ENCODE measurements at regions not wholly inside any gene's neighbourhood (a gene's known extent, or its start where the extent isn't known, plus 50 kb on each side); places are given as distances from the start of the nearest gene placed in this dataset.
A peak's percentile ranks its signal among the peaks of the same experiment; 100 is the strongest.

DNA sequence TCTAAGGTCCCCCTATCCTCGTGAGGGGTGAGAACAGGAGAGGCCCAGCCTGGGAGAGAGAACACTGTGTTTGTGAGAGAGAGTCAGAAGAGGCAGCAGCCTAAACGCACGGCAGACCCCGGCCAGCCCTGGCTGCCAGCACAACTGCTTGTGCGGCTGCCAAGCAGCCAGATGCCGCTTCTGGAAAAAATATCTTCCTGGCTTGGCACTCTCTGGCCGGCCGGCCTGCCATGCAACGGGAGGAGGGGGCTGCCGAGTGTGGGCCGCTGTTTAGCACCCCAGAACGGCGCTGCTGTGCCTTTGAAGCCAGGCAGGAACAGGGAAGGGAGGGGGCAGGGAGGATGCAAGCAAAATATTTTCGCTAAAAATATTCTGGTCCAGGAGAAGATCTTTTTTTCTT lies 105.0 kb downstream of the FGF18 start:
- Histone ChIP-seq H3K27ac (peak overlapping the region in 1 of 2 donors; percentile 57), H3K36me3 (no peaks in the 10 kb centered on the region), H3K4me1 (ENCODE audit: insufficient read depth) (peaks cover 14% of the 10 kb centered on the region), H3K9me3 (no peaks in the 10 kb centered on the region), H3K4me3 (no peak overlapping the region), H3K27me3 (no peaks in the 10 kb centered on the region)
- intact Hi-C loops (cut with DNase I) = no loop called here
- 2 to 4% (median 2%) methylated on average over 14 of the region's 14 CpGs for WGBS, 3 donors
- peak in 4 of 5 donors; percentile 48 to 70 (median 56) for DNase-seq
- TF ChIP-seq EP300 (IDR thresholded peaks at IDR 0.05) = no peak
- TF ChIP-seq, protein P1, sequence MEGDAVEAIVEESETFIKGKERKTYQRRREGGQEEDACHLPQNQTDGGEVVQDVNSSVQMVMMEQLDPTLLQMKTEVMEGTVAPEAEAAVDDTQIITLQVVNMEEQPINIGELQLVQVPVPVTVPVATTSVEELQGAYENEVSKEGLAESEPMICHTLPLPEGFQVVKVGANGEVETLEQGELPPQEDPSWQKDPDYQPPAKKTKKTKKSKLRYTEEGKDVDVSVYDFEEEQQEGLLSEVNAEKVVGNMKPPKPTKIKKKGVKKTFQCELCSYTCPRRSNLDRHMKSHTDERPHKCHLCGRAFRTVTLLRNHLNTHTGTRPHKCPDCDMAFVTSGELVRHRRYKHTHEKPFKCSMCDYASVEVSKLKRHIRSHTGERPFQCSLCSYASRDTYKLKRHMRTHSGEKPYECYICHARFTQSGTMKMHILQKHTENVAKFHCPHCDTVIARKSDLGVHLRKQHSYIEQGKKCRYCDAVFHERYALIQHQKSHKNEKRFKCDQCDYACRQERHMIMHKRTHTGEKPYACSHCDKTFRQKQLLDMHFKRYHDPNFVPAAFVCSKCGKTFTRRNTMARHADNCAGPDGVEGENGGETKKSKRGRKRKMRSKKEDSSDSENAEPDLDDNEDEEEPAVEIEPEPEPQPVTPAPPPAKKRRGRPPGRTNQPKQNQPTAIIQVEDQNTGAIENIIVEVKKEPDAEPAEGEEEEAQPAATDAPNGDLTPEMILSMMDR (IDR thresholded peaks at IDR 0.05) = no peak
- TF ChIP-seq POLR2A (IDR thresholded peaks at IDR 0.05) = no peak

GRCh38 chr5:171525085-171525484 lies 105.6 kb downstream of the FGF18 start:
- H3K36me3 ChIP-seq = no peaks in the 10 kb centered on the region
- H3K4me1 ChIP-seq (ENCODE audit: insufficient read depth) = peaks cover 14% of the 10 kb centered on the region
- H3K27me3 ChIP-seq = no peaks in the 10 kb centered on the region
- no peak for TF ChIP-seq POLR2A (IDR thresholded peaks at IDR 0.05)
- no peak for TF ChIP-seq EP300 (IDR thresholded peaks at IDR 0.05)
- TF ChIP-seq, protein P1 (IDR thresholded peaks at IDR 0.05) = no peak
- H3K27ac ChIP-seq = peak overlapping the region in 1 of 2 donors; percentile 57
- H3K9me3 ChIP-seq = no peaks in the 10 kb centered on the region
- intact Hi-C loops (cut with DNase I) = no loop called here
- WGBS, 3 donors = 36 to 43% (median 37%) methylated on average over 4 of the region's 4 CpGs
- peak in 1 of 5 donors; percentile 43 for DNase-seq
- H3K4me3 ChIP-seq = no peak overlapping the region

DNA sequence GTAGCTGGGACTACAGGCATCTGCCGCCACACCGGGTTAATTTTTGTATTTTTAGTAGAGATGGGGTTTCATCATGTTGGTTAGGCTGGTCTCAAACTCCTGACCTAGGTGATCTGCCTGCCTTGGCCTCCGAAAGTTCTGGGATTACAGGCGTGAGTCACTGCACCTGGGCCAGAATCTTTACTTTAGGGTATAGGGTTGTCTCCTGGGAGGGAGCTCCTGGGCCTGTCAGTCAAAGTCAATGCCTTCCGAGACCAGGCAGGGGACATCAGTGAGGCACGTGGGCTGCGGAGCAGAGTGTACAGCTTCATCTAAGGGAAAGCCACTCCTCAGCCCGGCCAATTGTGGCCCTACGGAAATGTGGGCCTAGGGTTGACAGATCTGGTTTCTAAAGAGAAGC lies 108.6 kb downstream of the FGF18 start:
- no peaks in the 10 kb centered on the region for H3K9me3 ChIP-seq
- no peak for TF ChIP-seq EP300 (IDR thresholded peaks at IDR 0.05)
- H3K27ac ChIP-seq = no peak overlapping the region
- H3K36me3 ChIP-seq = no peaks in the 10 kb centered on the region
- H3K27me3 ChIP-seq = no peaks in the 10 kb centered on the region
- WGBS, 3 donors = 86 to 96% (median 92%) methylated on average over 9 of the region's 9 CpGs
- H3K4me1 ChIP-seq (ENCODE audit: insufficient read depth) = peaks cover 5% of the 10 kb centered on the region
- intact Hi-C loops (cut with DNase I) = no loop called here
- no peak for DNase-seq
- no peak overlapping the region for H3K4me3 ChIP-seq

DNA sequence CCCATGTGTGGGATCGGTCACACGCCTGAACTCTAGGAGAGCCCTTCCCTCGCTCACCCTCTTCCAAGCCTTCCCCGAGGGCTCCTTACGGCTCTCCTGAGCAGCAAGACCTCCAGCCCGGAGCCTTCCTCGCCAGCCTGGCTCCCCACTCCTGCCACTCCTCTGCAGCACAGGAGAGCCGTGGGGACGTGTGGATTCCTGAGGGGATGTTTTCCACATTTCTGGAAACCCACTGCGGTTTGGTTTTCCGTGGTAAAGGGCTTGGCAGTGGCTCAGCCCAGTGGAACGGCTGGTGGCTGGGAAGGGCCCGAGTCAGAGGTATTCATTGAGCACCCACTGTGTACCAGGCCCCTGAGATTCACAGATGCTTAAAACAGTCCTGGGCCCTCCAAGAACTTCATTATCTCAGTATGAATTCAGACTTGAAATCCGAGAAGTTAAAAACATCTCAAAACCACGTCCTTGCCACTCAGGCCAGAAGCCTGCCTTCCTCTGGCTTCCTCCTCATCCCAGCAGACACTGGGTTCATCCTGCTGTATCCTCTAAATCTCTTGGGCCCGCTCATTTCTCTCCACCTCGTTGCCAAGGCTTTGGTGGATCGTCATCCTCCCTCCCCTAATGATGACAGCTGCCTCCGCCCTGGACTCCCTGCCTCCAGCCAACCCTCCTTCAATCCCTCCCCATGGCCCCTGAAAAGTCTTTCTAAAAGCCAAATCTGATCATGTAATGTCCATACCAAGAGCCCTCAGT lies 109.6 kb downstream of the FGF18 start:
- 81 to 83% (median 82%) methylated on average over 19 of the region's 19 CpGs for WGBS, 3 donors
- no peak for DNase-seq
- no peaks in the 10 kb centered on the region for H3K36me3 ChIP-seq
- no peak overlapping the region for H3K27ac ChIP-seq
- peaks cover 5% of the 10 kb centered on the region for H3K4me1 ChIP-seq (ENCODE audit: insufficient read depth)
- H3K27me3 ChIP-seq = no peaks in the 10 kb centered on the region
- TF ChIP-seq EP300 (IDR thresholded peaks at IDR 0.05) = no peak
- TF ChIP-seq POLR2A (IDR thresholded peaks at IDR 0.05) = no peak
- TF ChIP-seq, protein P1 (IDR thresholded peaks at IDR 0.05) = no peak
- no peak overlapping the region for H3K4me3 ChIP-seq
- intact Hi-C loops (cut with DNase I) = no loop called here
- no peaks in the 10 kb centered on the region for H3K9me3 ChIP-seq

GRCh38 chr5:171531638-171532037 lies 112.2 kb downstream of the FGF18 start:
- Histone ChIP-seq H3K4me1 (ENCODE audit: insufficient read depth) (no peaks in the 10 kb centered on the region), H3K4me3 (no peak overlapping the region), H3K36me3 (no peaks in the 10 kb centered on the region), H3K27me3 (no peaks in the 10 kb centered on the region), H3K27ac (no peak overlapping the region), H3K9me3 (no peaks in the 10 kb centered on the region)
- no peak for TF ChIP-seq POLR2A (IDR thresholded peaks at IDR 0.05)
- TF ChIP-seq, protein P1 (IDR thresholded peaks at IDR 0.05) = no peak
- TF ChIP-seq EP300 (IDR thresholded peaks at IDR 0.05) = no peak
- intact Hi-C loops (cut with DNase I) = no loop called here
- WGBS, 3 donors = 46 to 56% (median 52%) methylated on average over 3 of the region's 3 CpGs
- DNase-seq = no peak

All from ovary (tissue), 7 donors.